Smooth muscle cell (in vitro differentiated cells): ENCODE measurements at regions not wholly inside any gene's neighbourhood (a gene's known extent, or its start where the extent isn't known, plus 50 kb on each side); places are given as distances from the start of the nearest gene placed in this dataset.

Source experiments
- DNase-seq: peaks from one replicate; lab custom pipeline; 2025; ENCODE audit not compliant: unreplicated experiment; lab: John Stamatoyannopoulos, UW
- H2AFZ ChIP-seq: fragments of 200-600 bp; sonication (generic); 2 replicates; pipeline ENCODE4 v1.6.0; 2016; ENCODE audit warnings: antibody characterized with exemption, low read depth, mild to moderate bottlenecking
- H3F3A ChIP-seq: fragments of 200-600 bp; sonication (generic); 2 replicates; pipeline ENCODE4 v1.6.0; 2017; ENCODE audit warnings: antibody characterized with exemption, low read depth
- H3K27ac ChIP-seq: fragments of 200-600 bp; sonication (generic); 2 replicates; pipeline ENCODE4 v1.5.1; 2016; ENCODE audit warnings: low read depth, mild to moderate bottlenecking
- H3K27me3 ChIP-seq: fragments of 200-600 bp; sonication (generic); 2 replicates; pipeline ENCODE4 v1.6.1; 2016; ENCODE audit warnings: low read depth, mild to moderate bottlenecking
- H3K36me3 ChIP-seq: fragments of 200-600 bp; sonication (generic); 2 replicates; pipeline ENCODE4 v1.5.1; 2016; ENCODE audit warnings: low read depth
- H3K4me1 ChIP-seq: fragments of 200-600 bp; sonication (generic); 2 replicates; pipeline ENCODE4 v1.5.1; 2016; ENCODE audit warnings: low read depth
- H3K4me2 ChIP-seq: fragments of 200-600 bp; sonication (generic); 2 replicates; pipeline ENCODE4 v1.6.0; 2016; ENCODE audit warnings: mild to moderate bottlenecking
- H3K4me3 ChIP-seq: fragments of 200-600 bp; sonication (generic); 2 replicates; pipeline ENCODE4 v1.5.1; 2016; ENCODE audit warnings: mild to moderate bottlenecking
- H3K79me2 ChIP-seq: fragments of 200-600 bp; sonication (generic); 2 replicates; pipeline ENCODE4 v1.6.0; 2016; ENCODE audit warnings: low read depth, mild to moderate bottlenecking
- H3K9ac ChIP-seq: fragments of 200-600 bp; sonication (generic); 2 replicates; pipeline ENCODE4 v1.6.0; 2016; ENCODE audit warnings: low read depth
- H3K9me3 ChIP-seq: fragments of 200-600 bp; sonication (generic); replicated peaks from 2 replicates; pipeline ENCODE4 v1.5.1; 2016; ENCODE audit warnings: low read depth
- H4K20me1 ChIP-seq: fragments of 200-600 bp; sonication (generic); 2 replicates; pipeline ENCODE4 v1.6.0; 2016; ENCODE audit warnings: low read depth
- CTCF ChIP-seq: fragments of 200-600 bp; sonication (generic); IDR thresholded peaks from 2 replicates; pipeline ENCODE4 v1.5.1; 2017; ENCODE audit warnings: borderline replicate concordance, mild to moderate bottlenecking, antibody characterized with exemption; ENCODE audit not compliant: insufficient read depth, poor library complexity, severe bottlenecking
- WGBS: methylation state at CpG from one replicate; pipeline ENCODE4 v1.1.7; 2016; ENCODE audit warnings: low lambda C conversion rate; 5-methylcytosine and 5-hydroxymethylcytosine counted together

GRCh38 chr5:16238018-16238417 lies 58.4 kb upstream of the MARCHF11 start:
- no peaks in the 10 kb centered on the region for H3K36me3 ChIP-seq
- no peaks in the 10 kb centered on the region for H3F3A ChIP-seq
- H3K27ac ChIP-seq, result no peak overlapping the region
- no peak overlapping the region for H3K9ac ChIP-seq
- no peaks in the 10 kb centered on the region for H3K79me2 ChIP-seq
- no peak overlapping the region for H3K4me2 ChIP-seq
- H4K20me1 ChIP-seq, result no peaks in the 10 kb centered on the region
- no peak for TF ChIP-seq CTCF
- no peak for DNase-seq
- H3K27me3 ChIP-seq, result no peaks in the 10 kb centered on the region
- no peak overlapping the region for H2AFZ ChIP-seq
- H3K4me3 ChIP-seq, result no peak overlapping the region
- WGBS, result 97% methylated on average over 1 of the region's 1 CpG
- H3K9me3 ChIP-seq, result no peaks in the 10 kb centered on the region
- H3K4me1 ChIP-seq, result no peaks in the 10 kb centered on the region

- DNase-seq, result no peak
These were observed 55.0 kb upstream of the MARCHF11 start for GRCh38 chr5:16234598-16234997.

GRCh38 chr5:16233730-16234129 lies 54.1 kb upstream of the MARCHF11 start:
- Histone ChIP-seq H3K9me3 (no peaks in the 10 kb centered on the region), H3K9ac (no peak overlapping the region), H3K4me3 (no peak overlapping the region), H2AFZ (no peak overlapping the region), H3K79me2 (no peaks in the 10 kb centered on the region), H3K27me3 (no peaks in the 10 kb centered on the region), H4K20me1 (no peaks in the 10 kb centered on the region), H3K27ac (no peak overlapping the region), H3K4me1 (no peaks in the 10 kb centered on the region), H3F3A (no peaks in the 10 kb centered on the region), H3K4me2 (no peak overlapping the region), H3K36me3 (no peaks in the 10 kb centered on the region)
- no peak for DNase-seq
- TF ChIP-seq CTCF, result no peak
- WGBS, result 87% methylated on average over 2 of the region's 2 CpGs

More at GRCh38 chr5:16234598-16234997, 55.0 kb upstream of the MARCHF11 start:
- Histone ChIP-seq H4K20me1 (no peaks in the 10 kb centered on the region), H3K4me1 (no peaks in the 10 kb centered on the region), H3K27me3 (no peaks in the 10 kb centered on the region), H3K4me2 (no peak overlapping the region), H3K79me2 (no peaks in the 10 kb centered on the region), H3K27ac (no peak overlapping the region), H2AFZ (no peak overlapping the region), H3K4me3 (no peak overlapping the region), H3F3A (no peaks in the 10 kb centered on the region), H3K36me3 (no peaks in the 10 kb centered on the region), H3K9ac (no peak overlapping the region), H3K9me3 (no peaks in the 10 kb centered on the region)
- 87% methylated on average over 6 of the region's 6 CpGs for WGBS
- no peak for TF ChIP-seq CTCF

GRCh38 chr5:16229357-16229940 lies 49.9 kb upstream of the MARCHF11 start:
- H3K27ac ChIP-seq, result no peak overlapping the region
- H3K9me3 ChIP-seq, result no peaks in the 10 kb centered on the region
- H3K4me3 ChIP-seq, result no peak overlapping the region
- H4K20me1 ChIP-seq, result no peaks in the 10 kb centered on the region
- DNase-seq, result no peak
- no peak overlapping the region for H2AFZ ChIP-seq
- no peaks in the 10 kb centered on the region for H3F3A ChIP-seq
- 57% methylated on average over 3 of the region's 3 CpGs for WGBS
- H3K27me3 ChIP-seq, result no peaks in the 10 kb centered on the region
- no peak for TF ChIP-seq CTCF
- no peaks in the 10 kb centered on the region for H3K79me2 ChIP-seq
- H3K36me3 ChIP-seq, result no peaks in the 10 kb centered on the region
- H3K9ac ChIP-seq, result no peak overlapping the region
- H3K4me2 ChIP-seq, result no peak overlapping the region
- no peaks in the 10 kb centered on the region for H3K4me1 ChIP-seq
